GM12874 (cell line): ENCODE measurements at regions not wholly inside any gene's neighbourhood (a gene's known extent, or its start where the extent isn't known, plus 50 kb on each side); places are given as distances from the start of the nearest gene placed in this dataset.

Experiments
- TF ChIP-seq, protein P1 (sequence below): IDR thresholded peaks from 2 replicates; pipeline ENCODE4 v1.5.1; 2011; ENCODE audit warnings: low read depth, mild to moderate bottlenecking, control low read depth, low read length, moderate library complexity; ENCODE audit not compliant: insufficient read depth

DNA sequence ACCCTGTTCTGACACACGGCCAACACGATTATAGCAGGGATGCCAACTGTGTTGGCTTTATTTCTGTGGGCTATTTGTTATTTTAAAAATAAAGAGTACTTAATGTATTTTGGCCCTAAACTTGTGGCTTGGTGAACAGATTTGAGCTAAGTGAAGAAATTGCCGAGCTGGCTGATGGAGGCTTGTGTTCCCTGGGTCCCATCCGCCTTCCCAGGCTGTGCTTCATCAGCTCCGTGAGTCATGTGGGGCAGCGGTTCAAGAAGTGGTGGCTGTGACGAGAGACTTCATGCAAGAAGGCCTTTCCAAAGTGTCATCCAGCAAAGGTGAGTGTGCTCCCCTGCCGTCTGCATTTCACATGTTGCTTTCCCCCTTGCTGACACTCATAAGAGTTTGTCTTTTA lies 73.6 kb upstream of the NCK2 start:
- TF ChIP-seq, protein P1, sequence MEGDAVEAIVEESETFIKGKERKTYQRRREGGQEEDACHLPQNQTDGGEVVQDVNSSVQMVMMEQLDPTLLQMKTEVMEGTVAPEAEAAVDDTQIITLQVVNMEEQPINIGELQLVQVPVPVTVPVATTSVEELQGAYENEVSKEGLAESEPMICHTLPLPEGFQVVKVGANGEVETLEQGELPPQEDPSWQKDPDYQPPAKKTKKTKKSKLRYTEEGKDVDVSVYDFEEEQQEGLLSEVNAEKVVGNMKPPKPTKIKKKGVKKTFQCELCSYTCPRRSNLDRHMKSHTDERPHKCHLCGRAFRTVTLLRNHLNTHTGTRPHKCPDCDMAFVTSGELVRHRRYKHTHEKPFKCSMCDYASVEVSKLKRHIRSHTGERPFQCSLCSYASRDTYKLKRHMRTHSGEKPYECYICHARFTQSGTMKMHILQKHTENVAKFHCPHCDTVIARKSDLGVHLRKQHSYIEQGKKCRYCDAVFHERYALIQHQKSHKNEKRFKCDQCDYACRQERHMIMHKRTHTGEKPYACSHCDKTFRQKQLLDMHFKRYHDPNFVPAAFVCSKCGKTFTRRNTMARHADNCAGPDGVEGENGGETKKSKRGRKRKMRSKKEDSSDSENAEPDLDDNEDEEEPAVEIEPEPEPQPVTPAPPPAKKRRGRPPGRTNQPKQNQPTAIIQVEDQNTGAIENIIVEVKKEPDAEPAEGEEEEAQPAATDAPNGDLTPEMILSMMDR = no peak

DNA sequence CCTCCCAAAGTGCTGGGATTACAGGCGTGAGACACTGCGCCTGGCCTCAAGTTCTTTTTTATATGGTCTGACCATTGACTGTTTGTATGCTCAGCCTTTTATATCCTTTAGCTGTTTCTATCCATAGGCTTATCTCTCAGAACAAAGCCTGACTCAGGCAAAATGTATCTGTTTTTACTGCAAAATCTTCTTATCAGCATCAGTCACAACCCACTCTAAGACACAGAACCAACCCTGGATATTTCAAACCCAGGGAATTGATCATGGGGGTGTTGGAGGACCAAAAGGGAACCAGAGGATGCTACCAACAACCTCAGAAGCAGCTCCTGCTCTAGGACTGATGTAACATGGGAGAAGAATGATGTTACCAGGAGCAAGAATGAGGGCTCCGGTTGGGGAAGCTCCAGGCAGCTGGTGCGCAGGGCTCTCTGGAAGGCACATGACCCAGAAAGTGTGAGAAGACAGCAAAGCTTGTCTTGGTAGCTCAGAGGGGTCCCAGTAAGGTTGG lies 75.3 kb upstream of the NCK2 start:
- TF ChIP-seq, protein P1 = no peak

DNA sequence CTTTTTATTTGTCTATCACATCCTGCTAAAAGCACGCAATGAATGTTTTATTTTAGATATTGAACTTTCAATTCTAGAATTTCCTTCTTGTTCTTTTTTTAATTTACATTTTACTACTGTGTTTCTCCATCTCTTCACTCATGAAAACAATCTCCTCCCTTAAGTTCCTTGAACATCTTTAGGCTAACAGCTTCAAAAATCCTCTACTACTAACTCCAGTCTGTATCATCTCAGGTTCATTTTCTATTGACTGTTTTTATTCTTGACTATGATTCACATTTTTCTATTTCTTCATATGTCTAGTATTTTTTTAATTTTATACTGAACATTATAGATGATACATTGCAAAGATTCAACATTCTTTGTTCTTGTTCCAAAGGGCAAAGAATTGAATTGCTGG lies 79.2 kb upstream of the NCK2 start:
- TF ChIP-seq, protein P1 = no peak

DNA sequence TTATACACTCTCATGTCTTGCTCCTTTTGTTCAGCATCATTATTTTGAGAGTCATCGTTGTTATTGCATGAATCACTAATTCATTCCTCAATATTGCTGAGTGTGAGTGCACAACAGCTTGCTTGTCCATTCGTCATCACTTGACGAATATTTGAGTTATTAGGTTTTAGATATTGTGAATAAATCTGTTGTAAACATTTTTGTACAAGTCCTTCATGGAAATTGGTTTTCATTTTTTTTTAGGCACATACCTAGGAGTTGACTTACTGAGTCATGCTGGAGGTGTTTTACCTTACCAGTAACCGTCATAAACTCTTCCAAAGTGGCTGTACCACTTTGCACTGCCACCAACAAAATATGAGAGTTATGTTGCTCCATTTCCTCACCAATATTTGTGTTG lies 84.2 kb upstream of the NCK2 start:
- TF ChIP-seq, protein P1 = no peak

DNA sequence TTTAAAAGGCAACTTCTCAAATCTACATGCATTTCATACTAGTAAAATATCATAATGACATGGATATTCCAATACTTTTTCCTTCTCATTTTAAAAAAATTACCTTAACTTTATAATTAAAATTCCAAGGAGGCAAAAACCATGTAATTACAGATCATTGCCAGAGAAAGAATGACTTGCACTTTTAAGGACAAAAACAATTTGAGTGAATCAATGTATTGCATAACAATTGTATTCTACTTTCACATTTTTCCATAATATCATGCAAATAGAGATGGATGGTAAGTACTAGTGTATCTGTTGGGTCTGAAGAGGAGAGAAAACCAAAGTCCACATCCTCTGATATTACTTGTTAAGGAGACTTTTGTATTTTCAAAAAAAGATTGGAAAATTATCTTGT lies 89.5 kb upstream of the NCK2 start:
- TF ChIP-seq, protein P1 = no peak

DNA sequence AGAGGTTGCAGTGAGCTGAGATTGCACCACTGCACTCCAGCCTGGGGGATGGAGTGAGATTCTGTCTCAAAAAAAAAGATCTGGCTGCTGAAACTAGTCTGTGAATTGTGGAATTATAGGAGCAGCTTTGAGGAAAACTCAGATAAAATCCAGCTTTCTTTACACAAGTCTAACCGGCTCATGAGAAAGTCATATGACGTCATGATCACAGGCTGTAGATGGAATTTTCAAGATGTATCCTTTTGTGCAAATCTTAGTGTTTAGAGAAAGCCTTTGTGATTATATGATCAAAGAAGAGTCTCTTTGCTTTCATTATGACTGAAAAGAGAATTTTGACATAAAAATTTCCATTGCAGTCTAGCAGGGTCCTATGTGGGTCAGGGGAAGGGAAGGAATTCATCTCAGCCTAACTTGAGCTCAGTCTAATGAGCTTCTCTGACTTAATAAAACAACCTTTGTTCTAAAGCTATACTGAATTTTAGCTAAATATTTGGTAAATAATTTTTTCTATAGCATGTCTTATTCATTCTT lies 90.2 kb upstream of the NCK2 start:
- TF ChIP-seq, protein P1 = no peak

DNA sequence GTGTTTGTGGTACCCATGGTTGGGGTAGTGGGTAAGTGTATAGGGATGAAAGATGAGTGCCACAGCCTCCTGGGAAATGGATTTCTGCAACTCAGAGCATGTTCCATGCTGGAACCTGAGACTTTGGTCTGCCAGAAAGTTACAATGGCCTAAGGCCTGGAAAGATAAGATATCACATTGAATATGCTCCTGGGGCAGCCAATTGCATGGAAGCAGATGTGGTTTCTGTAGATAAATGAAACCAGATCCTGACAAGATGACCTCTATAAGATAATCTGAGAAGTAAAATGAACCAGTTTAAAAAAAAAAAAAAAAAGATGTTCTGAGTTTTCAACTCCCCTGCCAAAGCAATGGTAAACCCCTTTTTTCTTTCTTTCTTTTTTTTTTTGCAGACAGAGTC lies 91.4 kb upstream of the NCK2 start:
- TF ChIP-seq, protein P1 = no peak
